HUES6 (cell line): ENCODE measurements at regions not wholly inside any gene's neighbourhood (a gene's known extent, or its start where the extent isn't known, plus 50 kb on each side); places are given as distances from the start of the nearest gene placed in this dataset.

Experiments
- H3K27ac ChIP-seq: 2 replicates; pipeline ENCODE4 v1.7.0; 2013; ENCODE audit warnings: low read depth, mild to moderate bottlenecking, low read length, inconsistent platforms
- H3K27me3 ChIP-seq: 2 replicates; pipeline ENCODE4 v1.6.1; 2013; ENCODE audit warnings: low read length; ENCODE audit not compliant: control insufficient read depth, insufficient read depth
- H3K36me3 ChIP-seq: 2 replicates; pipeline ENCODE4 v1.6.1; 2013; ENCODE audit warnings: low read length; ENCODE audit not compliant: control insufficient read depth, insufficient read depth
- H3K4me1 ChIP-seq: 2 replicates; pipeline ENCODE4 v1.6.1; 2013; ENCODE audit warnings: low read length; ENCODE audit not compliant: control insufficient read depth, insufficient read depth
- H3K4me3 ChIP-seq: 2 replicates; pipeline ENCODE4 v1.5.1; 2013; ENCODE audit warnings: low read depth, low read length
- H3K9ac ChIP-seq: one replicate; pipeline ENCODE4 v1.6.1; 2013; ENCODE audit warnings: mild to moderate bottlenecking, low read length
- H3K9me3 ChIP-seq: 2 replicates; pipeline ENCODE4 v1.6.1; 2013; ENCODE audit warnings: low read depth, low read length; ENCODE audit not compliant: control insufficient read depth, insufficient read depth

GRCh38 chr3:154729741-154730140 lies 299.8 kb upstream of the GPR149 start:
- H3K9ac ChIP-seq: no peak overlapping the region
- H3K36me3 ChIP-seq: no peaks in the 10 kb centered on the region
- no peak overlapping the region for H3K27ac ChIP-seq
- H3K4me1 ChIP-seq: no peaks in the 10 kb centered on the region
- H3K27me3 ChIP-seq: no peaks in the 10 kb centered on the region
- no peaks in the 10 kb centered on the region for H3K9me3 ChIP-seq
- H3K4me3 ChIP-seq: no peak overlapping the region

- H3K4me3 ChIP-seq: no peak overlapping the region
- H3K27ac ChIP-seq: no peak overlapping the region
- no peak overlapping the region for H3K9ac ChIP-seq
- no peaks in the 10 kb centered on the region for H3K36me3 ChIP-seq
- no peaks in the 10 kb centered on the region for H3K4me1 ChIP-seq
- no peaks in the 10 kb centered on the region for H3K9me3 ChIP-seq
- no peaks in the 10 kb centered on the region for H3K27me3 ChIP-seq
Observed at GRCh38 chr3:154728285-154728684, 298.3 kb upstream of the GPR149 start.

- H3K9ac ChIP-seq: no peak overlapping the region
Observed at GRCh38 chr3:154720921-154721320, 290.9 kb upstream of the GPR149 start.

GRCh38 chr3:154718053-154718452 lies 288.1 kb upstream of the GPR149 start:
- H3K9me3 ChIP-seq: no peaks in the 10 kb centered on the region
- no peaks in the 10 kb centered on the region for H3K27me3 ChIP-seq
- H3K27ac ChIP-seq: no peak overlapping the region
- H3K9ac ChIP-seq: no peak overlapping the region
- H3K4me1 ChIP-seq: no peaks in the 10 kb centered on the region
- H3K4me3 ChIP-seq: no peak overlapping the region
- no peaks in the 10 kb centered on the region for H3K36me3 ChIP-seq

More at GRCh38 chr3:154720921-154721320, 290.9 kb upstream of the GPR149 start:
- H3K9me3 ChIP-seq: no peaks in the 10 kb centered on the region
- no peak overlapping the region for H3K27ac ChIP-seq
- H3K4me3 ChIP-seq: no peak overlapping the region
- H3K36me3 ChIP-seq: no peaks in the 10 kb centered on the region
- no peaks in the 10 kb centered on the region for H3K4me1 ChIP-seq
- no peaks in the 10 kb centered on the region for H3K27me3 ChIP-seq

GRCh38 chr3:154716170-154716569 lies 286.2 kb upstream of the GPR149 start:
- no peaks in the 10 kb centered on the region for H3K9me3 ChIP-seq

GRCh38 chr3:154708554-154708953 lies 278.6 kb upstream of the GPR149 start:
- no peak overlapping the region for H3K27ac ChIP-seq
- H3K27me3 ChIP-seq: no peaks in the 10 kb centered on the region
- no peak overlapping the region for H3K9ac ChIP-seq
- H3K36me3 ChIP-seq: no peaks in the 10 kb centered on the region
- no peaks in the 10 kb centered on the region for H3K4me1 ChIP-seq
- H3K9me3 ChIP-seq: no peaks in the 10 kb centered on the region
- H3K4me3 ChIP-seq: no peak overlapping the region

More at GRCh38 chr3:154716170-154716569, 286.2 kb upstream of the GPR149 start:
- H3K27me3 ChIP-seq: no peaks in the 10 kb centered on the region
- no peaks in the 10 kb centered on the region for H3K4me1 ChIP-seq
- H3K9ac ChIP-seq: no peak overlapping the region
- no peak overlapping the region for H3K4me3 ChIP-seq
- no peak overlapping the region for H3K27ac ChIP-seq
- no peaks in the 10 kb centered on the region for H3K36me3 ChIP-seq

- H3K4me3 ChIP-seq: no peak overlapping the region
- H3K4me1 ChIP-seq: no peaks in the 10 kb centered on the region
- H3K9me3 ChIP-seq: no peaks in the 10 kb centered on the region
- no peak overlapping the region for H3K9ac ChIP-seq
- H3K27me3 ChIP-seq: no peaks in the 10 kb centered on the region
- no peak overlapping the region for H3K27ac ChIP-seq
- no peaks in the 10 kb centered on the region for H3K36me3 ChIP-seq
Observed at GRCh38 chr3:154701055-154701454, 271.1 kb upstream of the GPR149 start.

- no peak overlapping the region for H3K9ac ChIP-seq
- no peaks in the 10 kb centered on the region for H3K4me1 ChIP-seq
- no peak overlapping the region for H3K4me3 ChIP-seq
- H3K36me3 ChIP-seq: no peaks in the 10 kb centered on the region
- no peaks in the 10 kb centered on the region for H3K27me3 ChIP-seq
- no peaks in the 10 kb centered on the region for H3K9me3 ChIP-seq
- H3K27ac ChIP-seq: no peak overlapping the region
Observed at GRCh38 chr3:154690413-154690812, 260.4 kb upstream of the GPR149 start.

- Histone ChIP-seq H3K4me1 (peaks cover 9% of the 10 kb centered on the region; the same call in 1 of the 2 replicates), H3K36me3 (no peaks in the 10 kb centered on the region), H3K27ac (no peak overlapping the region), H3K9ac (no peak overlapping the region), H3K4me3 (no peak overlapping the region), H3K9me3 (no peaks in the 10 kb centered on the region), H3K27me3 (no peaks in the 10 kb centered on the region)
Observed at GRCh38 chr3:154684440-154684839, 254.4 kb upstream of the GPR149 start.

GRCh38 chr3:154684021-154684420 lies 254.0 kb upstream of the GPR149 start:
- Histone ChIP-seq H3K9me3 (no peaks in the 10 kb centered on the region), H3K36me3 (no peaks in the 10 kb centered on the region), H3K9ac (no peak overlapping the region), H3K27ac (no peak overlapping the region), H3K4me1 (peaks cover 9% of the 10 kb centered on the region; the same call in 1 of the 2 replicates), H3K4me3 (no peak overlapping the region), H3K27me3 (no peaks in the 10 kb centered on the region)

GRCh38 chr3:154678041-154678654 lies 248.2 kb upstream of the GPR149 start:
- H3K9ac ChIP-seq: no peak overlapping the region
- H3K27ac ChIP-seq: no peak overlapping the region
- H3K27me3 ChIP-seq: no peaks in the 10 kb centered on the region
- no peaks in the 10 kb centered on the region for H3K4me1 ChIP-seq
- no peaks in the 10 kb centered on the region for H3K9me3 ChIP-seq
- no peaks in the 10 kb centered on the region for H3K36me3 ChIP-seq
- H3K4me3 ChIP-seq: no peak overlapping the region
